DND-41 (cell line): ENCODE measurements at regions not wholly inside any gene's neighbourhood (a gene's known extent, or its start where the extent isn't known, plus 50 kb on each side); places are given as distances from the start of the nearest gene placed in this dataset.

Experiments
- ATAC-seq: fragments of 200-7000 bp; cut with Tn5 transposase; 3 replicates; pipeline ENCODE4 v1.9.1; 2021; ENCODE audit warnings: low read depth; ENCODE audit not compliant: insufficient read depth
- DNase-seq: peaks from one replicate; pipeline ENCODE4 v3.0.0-alpha.2; 2020
- H2AFZ ChIP-seq: 2 replicates; pipeline ENCODE4 v1.6.0; 2012; ENCODE audit warnings: low read depth, low read length
- H3K27ac ChIP-seq: 2 replicates; pipeline ENCODE4 v1.5.1; 2012; ENCODE audit warnings: low read length, inconsistent platforms
- H3K27me3 ChIP-seq: fragments of 200-600 bp; sonication (generic); 2 replicates; pipeline ENCODE4 v1.6.0; 2012; ENCODE audit warnings: low read length, mild to moderate bottlenecking, inconsistent platforms; ENCODE audit not compliant: insufficient read depth, poor library complexity
- H3K36me3 ChIP-seq: 2 replicates; pipeline ENCODE4 v1.5.1; 2012; ENCODE audit warnings: low read length, inconsistent platforms; ENCODE audit not compliant: insufficient read depth
- H3K4me1 ChIP-seq: 2 replicates; pipeline ENCODE4 v1.5.1; 2012; ENCODE audit warnings: mild to moderate bottlenecking, low read length; ENCODE audit not compliant: insufficient read depth
- H3K4me2 ChIP-seq: 2 replicates; pipeline ENCODE4 v1.6.0; 2012; ENCODE audit warnings: mild to moderate bottlenecking, moderate library complexity, low read length, inconsistent platforms; ENCODE audit not compliant: insufficient read depth
- H3K4me3 ChIP-seq, 2 experiments: fragments of 200-600 bp in 1 of 2; shearing (Covaris generic) in 1 of 2; 2 replicates each; pipeline ENCODE4 v1.5.1; 2012 to 2016; ENCODE audit warnings: inconsistent platforms in 2 of 2, low read length in 2 of 2, mild to moderate bottlenecking in 2 of 2, low read depth in 1 of 2, moderate library complexity in 1 of 2
- H3K79me2 ChIP-seq: 2 replicates; pipeline ENCODE4 v1.6.0; 2012; ENCODE audit warnings: low read length, inconsistent platforms; ENCODE audit not compliant: insufficient read depth
- H3K9ac ChIP-seq: 2 replicates; pipeline ENCODE4 v1.6.0; 2012; ENCODE audit warnings: low read depth, mild to moderate bottlenecking, inconsistent platforms, low read length, moderate library complexity
- H3K9me3 ChIP-seq: 2 replicates; pipeline ENCODE4 v1.5.1; 2012; ENCODE audit warnings: low read length, moderate library complexity, mild to moderate bottlenecking, inconsistent platforms; ENCODE audit not compliant: insufficient read depth, severe bottlenecking
- H4K20me1 ChIP-seq: 2 replicates; pipeline ENCODE4 v1.6.0; 2012; ENCODE audit warnings: low read length; ENCODE audit not compliant: insufficient read depth
- EZH2 ChIP-seq: IDR thresholded peaks from 3 replicates; pipeline ENCODE4 v1.6.1; 2012; ENCODE audit warnings: borderline replicate concordance, low read depth, mild to moderate bottlenecking, moderate library complexity, low read length, inconsistent platforms; ENCODE audit not compliant: severe bottlenecking
- TF ChIP-seq, protein P1 (sequence below): IDR thresholded peaks from 2 replicates; pipeline ENCODE4 v1.5.1; 2012; ENCODE audit warnings: borderline replicate concordance, low read length, moderate library complexity, mild to moderate bottlenecking; ENCODE audit not compliant: poor library complexity, severe bottlenecking; ENCODE audit errors: extremely low read depth

DNA sequence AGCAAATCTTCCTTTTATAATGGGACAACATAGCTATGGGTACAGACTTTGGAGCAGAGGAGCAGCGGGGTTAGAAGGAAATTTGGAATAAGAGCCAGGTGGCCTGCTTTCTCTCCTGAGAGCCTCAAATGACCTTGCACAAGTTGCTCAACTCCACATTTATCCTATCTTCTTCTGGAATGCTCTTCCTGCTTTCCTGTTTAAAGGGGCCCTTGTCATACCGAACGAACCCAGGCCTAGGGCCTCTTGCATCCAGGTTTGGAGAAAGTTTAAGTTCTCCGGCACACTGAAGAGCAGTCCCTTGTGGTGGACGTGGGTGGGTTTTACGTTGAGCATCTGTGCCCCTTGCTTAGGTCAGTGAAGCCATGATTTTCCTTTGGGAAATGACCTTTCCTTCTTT lies 197.9 kb upstream of the NR3C1 start:
- Histone ChIP-seq H3K9me3 (no peaks in the 10 kb centered on the region), H4K20me1 (no peaks in the 10 kb centered on the region), H3K27ac (peak overlapping the region; percentile 70), H3K9ac (no peak overlapping the region), H3K4me3 (no peak overlapping the region), H3K36me3 (no peaks in the 10 kb centered on the region), H3K4me1 (peaks cover 59% of the 10 kb centered on the region), H3K27me3 (no peaks in the 10 kb centered on the region), H3K79me2 (no peaks in the 10 kb centered on the region; the same call in 1 of the 2 replicates), H3K4me2 (no peak overlapping the region), H2AFZ (no peak overlapping the region)
- DNase-seq: no peak
- no peak for TF ChIP-seq EZH2
- TF ChIP-seq, protein P1, sequence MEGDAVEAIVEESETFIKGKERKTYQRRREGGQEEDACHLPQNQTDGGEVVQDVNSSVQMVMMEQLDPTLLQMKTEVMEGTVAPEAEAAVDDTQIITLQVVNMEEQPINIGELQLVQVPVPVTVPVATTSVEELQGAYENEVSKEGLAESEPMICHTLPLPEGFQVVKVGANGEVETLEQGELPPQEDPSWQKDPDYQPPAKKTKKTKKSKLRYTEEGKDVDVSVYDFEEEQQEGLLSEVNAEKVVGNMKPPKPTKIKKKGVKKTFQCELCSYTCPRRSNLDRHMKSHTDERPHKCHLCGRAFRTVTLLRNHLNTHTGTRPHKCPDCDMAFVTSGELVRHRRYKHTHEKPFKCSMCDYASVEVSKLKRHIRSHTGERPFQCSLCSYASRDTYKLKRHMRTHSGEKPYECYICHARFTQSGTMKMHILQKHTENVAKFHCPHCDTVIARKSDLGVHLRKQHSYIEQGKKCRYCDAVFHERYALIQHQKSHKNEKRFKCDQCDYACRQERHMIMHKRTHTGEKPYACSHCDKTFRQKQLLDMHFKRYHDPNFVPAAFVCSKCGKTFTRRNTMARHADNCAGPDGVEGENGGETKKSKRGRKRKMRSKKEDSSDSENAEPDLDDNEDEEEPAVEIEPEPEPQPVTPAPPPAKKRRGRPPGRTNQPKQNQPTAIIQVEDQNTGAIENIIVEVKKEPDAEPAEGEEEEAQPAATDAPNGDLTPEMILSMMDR: no peak
- no peak for ATAC-seq

- Histone ChIP-seq H3K9me3 (no peaks in the 10 kb centered on the region), H3K79me2 (no peaks in the 10 kb centered on the region; the same call in 1 of the 2 replicates), H2AFZ (no peak overlapping the region), H3K36me3 (no peaks in the 10 kb centered on the region), H3K4me1 (peaks cover 58% of the 10 kb centered on the region), H3K27me3 (no peaks in the 10 kb centered on the region), H3K27ac (peak overlapping the region; percentile 36), H4K20me1 (no peaks in the 10 kb centered on the region), H3K9ac (no peak overlapping the region), H3K4me2 (no peak overlapping the region), H3K4me3 (no peak overlapping the region)
- TF ChIP-seq EZH2: no peak
- TF ChIP-seq, protein P1: no peak
- ATAC-seq (no peak), DNase-seq (no peak)
Observed at GRCh38 chr5:143600396-143601075, 197.1 kb upstream of the NR3C1 start.

DNA sequence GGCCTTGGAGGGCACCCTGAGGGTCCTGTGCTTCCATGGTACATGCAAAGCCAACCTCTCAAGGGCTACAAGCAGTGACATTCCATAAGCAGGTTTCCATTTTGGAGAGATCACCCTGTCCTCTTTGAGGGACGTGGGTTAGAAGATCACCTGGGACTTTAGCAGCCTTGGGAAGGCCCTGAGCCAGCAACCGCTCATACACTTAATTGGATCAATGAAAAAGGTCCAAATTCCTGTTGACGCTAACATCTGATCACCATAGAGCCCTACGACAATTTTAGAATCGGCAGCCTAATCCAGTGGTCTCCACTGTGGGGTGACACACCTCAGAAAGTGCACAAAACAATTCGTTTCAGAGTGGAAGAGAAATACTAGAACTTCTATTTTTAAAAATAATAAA lies 196.0 kb upstream of the NR3C1 start:
- Histone ChIP-seq H3K36me3 (no peaks in the 10 kb centered on the region), H3K4me1 (peaks cover 58% of the 10 kb centered on the region), H3K27ac (peak overlapping the region; percentile 1; the same call in 1 of the 2 replicates), H3K9me3 (no peaks in the 10 kb centered on the region), H4K20me1 (no peaks in the 10 kb centered on the region), H3K79me2 (no peaks in the 10 kb centered on the region; the same call in 1 of the 2 replicates), H2AFZ (no peak overlapping the region), H3K4me2 (no peak overlapping the region), H3K27me3 (no peaks in the 10 kb centered on the region), H3K9ac (no peak overlapping the region), H3K4me3 (no peak overlapping the region)
- TF ChIP-seq, protein P1: no peak
- no peak for TF ChIP-seq EZH2
- DNase-seq (no peak), ATAC-seq (no peak)
